GM12891 (cell line): ENCODE measurements at regions not wholly inside any gene's neighbourhood (a gene's known extent, or its start where the extent isn't known, plus 50 kb on each side); places are given as distances from the start of the nearest gene placed in this dataset.

ENCODE experiments used
- PAX5 ChIP-seq: IDR thresholded peaks from 2 replicates; pipeline ENCODE4 v1.6.1; 2011; ENCODE audit warnings: low read length, moderate library complexity, mild to moderate bottlenecking; ENCODE audit not compliant: insufficient read depth, severe bottlenecking
- POLR2A ChIP-seq: IDR thresholded peaks from 2 replicates; pipeline ENCODE4 v1.6.1; 2011; ENCODE audit warnings: low read depth, low read length, control low read depth
- POLR2AphosphoS5 ChIP-seq: IDR thresholded peaks from 2 replicates; pipeline ENCODE4 v1.6.1; 2011; ENCODE audit warnings: low read depth, low read length, control low read depth
- POU2F2 ChIP-seq: IDR thresholded peaks from 2 replicates; pipeline ENCODE4 v1.6.1; 2011; ENCODE audit warnings: low read depth, mild to moderate bottlenecking, control low read depth, low read length, moderate library complexity
- SPI1 ChIP-seq: IDR thresholded peaks from 2 replicates; pipeline ENCODE4 v1.6.1; 2011; ENCODE audit warnings: low read depth, low read length, control low read depth
- TAF1 ChIP-seq: IDR thresholded peaks from 2 replicates; pipeline ENCODE4 v1.6.1; 2011; ENCODE audit warnings: low read depth, low read length, control low read depth

DNA sequence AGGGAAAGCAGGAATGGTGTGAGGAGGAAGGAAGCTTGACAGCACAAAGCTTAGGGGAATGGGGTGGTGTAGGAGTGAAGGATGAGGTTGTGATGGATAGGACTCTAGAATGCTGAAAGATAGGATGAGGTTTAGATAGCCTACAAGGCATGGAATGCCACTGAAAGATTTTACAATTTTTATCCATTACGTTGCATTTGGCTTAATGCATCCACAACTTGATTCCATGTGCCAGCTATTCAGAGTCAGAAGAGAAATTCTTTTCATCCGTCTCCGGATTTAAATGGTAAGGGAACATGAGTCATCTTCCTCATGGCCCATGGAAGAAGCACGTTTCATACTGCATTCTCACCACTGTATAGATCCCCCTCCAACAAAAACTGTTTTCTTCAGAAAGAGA lies 212.4 kb upstream of the BMPER start:
- TF ChIP-seq POLR2AphosphoS5 (no peak), POLR2A (no peak), POU2F2 (no peak), SPI1 (no peak), TAF1 (no peak), PAX5 (no peak)
